Muscle of back (tissue), 3 donors: ENCODE measurements at regions not wholly inside any gene's neighbourhood (a gene's known extent, or its start where the extent isn't known, plus 50 kb on each side); places are given as distances from the start of the nearest gene placed in this dataset.

Experiments
- DNase-seq, 3 donors: peaks; one replicate each; pipeline versions ENCODE4 v3.0.0 to v3.0.0-alpha.2; 2013

DNA sequence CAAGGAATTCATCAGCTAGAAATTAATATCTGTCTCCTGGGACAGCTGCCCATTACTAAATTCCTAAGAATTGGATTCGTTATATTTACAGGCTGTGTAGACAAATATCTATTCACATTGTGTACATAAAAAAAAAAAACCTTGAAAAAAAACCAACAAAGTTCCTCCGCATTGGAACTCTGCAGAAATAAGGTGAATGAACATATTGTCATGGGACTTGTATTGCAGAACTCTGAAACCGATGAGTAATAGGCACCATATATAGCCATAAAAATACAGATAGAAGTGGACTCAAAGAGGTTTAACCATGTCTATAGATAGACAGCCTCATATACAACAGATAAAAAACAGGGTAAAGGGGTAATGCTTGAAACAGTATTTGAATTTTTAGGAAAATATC, 909.9 kb upstream of the CHAC2 start:
- no peak for DNase-seq

DNA sequence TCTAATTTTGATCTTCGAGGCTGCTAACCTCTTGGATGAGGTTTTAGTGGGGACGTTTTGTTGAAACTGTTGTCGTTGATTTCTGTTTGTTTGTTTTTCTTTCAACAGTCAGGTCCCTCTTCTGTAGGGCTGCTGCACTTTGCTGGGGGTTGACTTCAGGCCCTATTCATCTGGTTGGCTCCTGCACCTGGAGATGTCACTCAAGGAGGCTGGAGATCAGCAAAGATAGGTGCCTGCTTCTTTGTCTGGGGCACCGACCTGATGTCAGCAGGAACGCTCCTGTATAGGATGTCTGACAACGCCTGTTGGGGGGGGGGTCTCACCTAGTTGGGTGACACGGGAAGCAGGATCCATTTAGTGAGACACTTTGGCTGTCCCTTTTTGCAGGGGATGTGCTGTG, 915.6 kb upstream of the CHAC2 start:
- no peak for DNase-seq

DNA sequence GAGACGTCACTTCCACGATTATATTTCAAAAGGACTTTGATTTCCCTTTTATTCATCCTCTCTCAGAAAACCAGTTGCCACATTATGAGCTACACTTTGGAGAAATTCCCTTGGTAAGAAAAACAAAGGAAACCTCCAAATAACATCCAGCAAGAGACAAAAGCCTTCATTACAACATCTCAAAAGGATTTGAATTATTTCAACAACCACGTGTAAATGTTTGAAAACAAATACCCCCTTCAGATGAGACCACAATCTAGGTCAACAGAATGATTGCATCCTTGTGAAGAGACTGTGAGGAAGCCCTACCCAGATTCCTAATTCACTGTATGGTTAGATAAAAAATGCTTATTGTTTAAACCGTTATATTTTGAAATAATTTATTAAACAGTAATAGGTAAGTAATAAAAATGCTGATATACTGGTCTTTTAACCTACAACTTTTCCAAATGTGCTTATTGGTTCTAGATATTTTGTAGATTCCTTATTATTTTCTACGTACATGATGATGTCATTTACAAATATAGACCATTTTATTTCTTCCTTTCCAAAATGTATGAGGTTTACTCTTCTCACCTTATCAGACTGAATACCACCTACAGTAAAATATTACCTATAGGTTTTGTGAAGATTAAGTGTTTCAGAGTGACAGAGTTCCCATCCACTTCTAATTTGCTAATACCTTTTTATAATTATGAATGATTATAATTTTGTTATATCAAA, 922.7 kb upstream of the CHAC2 start:
- DNase-seq = no peak

DNA sequence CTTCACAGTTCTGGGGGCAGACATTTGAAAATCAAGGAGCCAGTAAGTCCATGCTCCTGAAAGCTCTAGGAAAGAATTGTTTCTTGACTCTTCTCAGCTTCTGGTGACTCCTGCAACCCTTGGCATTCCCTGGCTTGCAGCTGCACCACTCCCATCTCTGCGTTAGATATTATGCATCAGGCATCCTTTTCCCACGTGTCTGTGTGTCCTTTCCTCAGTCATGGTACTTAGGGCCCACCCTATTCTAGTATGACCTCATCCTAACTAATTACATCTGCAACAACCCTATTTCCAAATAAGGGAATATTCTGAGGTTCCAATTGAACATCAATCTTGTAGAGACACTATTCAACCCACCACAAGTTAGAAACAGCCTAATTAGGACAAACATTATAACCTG, 931.7 kb upstream of the CHAC2 start:
- DNase-seq = no peak

DNA sequence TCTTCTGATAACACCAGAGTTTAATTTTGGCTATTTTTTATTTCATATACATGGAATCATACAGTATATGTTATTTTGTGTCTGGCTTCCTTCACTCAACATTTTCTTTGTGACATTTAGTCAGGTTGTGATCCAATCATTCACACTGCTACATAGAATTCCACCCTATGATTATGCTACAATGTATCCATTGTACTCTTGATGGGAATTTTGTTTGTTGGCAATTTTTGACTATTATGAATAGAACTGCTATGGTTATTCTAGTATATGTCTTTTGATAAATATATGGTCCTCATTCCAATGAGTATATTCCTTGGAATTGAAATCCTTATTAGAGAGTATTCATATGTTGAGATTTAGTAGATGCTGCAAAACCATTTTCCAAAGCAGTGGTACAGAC, 936.4 kb upstream of the CHAC2 start:
- no peak for DNase-seq

GRCh38 chr2:52828112-52828511, 939.5 kb upstream of the CHAC2 start:
- DNase-seq = no peak

DNA sequence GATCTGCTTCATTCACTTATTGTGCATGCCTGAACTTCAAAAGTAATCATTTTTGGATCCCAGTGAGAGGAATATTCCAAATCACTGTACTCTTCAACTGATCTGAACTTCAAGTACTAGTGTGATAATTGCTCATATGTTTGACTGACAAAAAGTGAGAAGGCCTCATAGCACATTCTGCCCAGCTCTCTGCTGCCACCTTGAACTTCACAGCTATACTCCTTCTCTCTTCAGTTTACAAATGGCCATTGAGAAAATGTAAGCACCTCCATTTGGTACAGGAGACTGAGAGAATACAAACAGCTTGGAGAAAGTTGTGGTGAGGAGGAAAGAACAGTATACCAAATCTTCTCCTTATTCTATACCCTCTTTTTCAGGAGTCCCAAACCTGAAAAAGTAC, 946.0 kb upstream of the CHAC2 start:
- DNase-seq = no peak

DNA sequence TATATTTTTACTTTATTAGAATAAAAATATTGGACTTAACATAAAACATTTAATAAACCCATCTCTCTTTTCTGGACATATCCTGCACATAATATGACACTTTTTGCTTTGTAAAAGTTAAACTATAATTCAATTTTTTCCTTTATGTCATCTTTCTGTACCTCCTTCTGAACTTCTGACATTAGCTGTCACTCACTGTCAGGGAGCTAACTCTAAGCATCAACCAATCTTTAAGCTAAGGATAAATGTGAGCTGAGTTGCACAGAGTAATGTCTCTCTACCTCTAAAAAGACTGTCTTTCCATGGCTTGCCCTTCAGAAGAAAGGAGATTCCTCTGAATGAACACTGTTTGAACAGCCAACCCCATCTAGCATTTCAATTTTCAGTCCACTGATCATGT, 948.6 kb upstream of the CHAC2 start:
- no peak for DNase-seq

GRCh38 chr2:52810460-52810859, 957.1 kb upstream of the CHAC2 start:
- peak; percentile 2 to 22 (median 4) for DNase-seq

DNA sequence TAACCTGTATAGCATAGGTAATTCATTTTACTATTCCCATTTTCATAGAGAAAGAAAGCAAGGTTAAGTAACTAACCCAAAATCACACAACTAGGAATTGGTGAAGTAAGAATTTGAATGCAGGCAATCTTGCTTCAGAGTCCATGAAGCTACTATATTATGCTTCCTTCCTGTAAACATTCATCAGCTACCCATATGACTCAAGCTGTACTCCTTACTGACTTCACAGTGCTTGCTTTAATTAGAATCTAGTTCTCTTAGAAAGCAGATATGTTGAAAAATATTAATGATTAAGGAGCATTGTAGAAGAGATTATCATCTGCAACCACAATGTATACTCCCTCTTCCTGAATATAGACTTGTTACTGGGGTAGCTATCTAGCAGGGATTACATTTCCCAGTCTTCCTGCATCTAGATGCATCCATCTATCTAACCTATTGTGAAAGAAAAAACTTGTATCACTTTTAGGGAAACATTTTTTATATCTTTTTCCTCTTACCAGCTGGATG, 961.6 kb upstream of the CHAC2 start:
- DNase-seq = no peak

DNA sequence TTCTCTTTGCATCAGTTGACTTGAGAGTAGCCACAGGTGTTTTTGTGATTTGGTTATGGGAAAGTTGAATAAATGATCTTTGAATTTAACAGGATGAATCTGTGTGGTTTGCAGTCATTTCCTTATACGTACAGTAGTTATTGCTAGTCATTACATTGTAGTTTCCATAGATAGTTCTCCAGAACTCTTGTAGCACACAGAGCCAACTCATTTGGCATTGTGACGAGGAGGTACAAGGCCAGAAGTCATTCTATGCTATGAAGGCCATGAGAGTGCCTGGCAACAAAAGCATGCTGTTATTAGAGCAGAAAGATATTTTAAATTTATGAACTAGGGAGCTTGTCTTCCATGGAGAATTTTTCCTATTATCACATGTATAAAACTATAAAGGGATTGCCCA, 973.0 kb upstream of the CHAC2 start:
- DNase-seq = peak; percentile 0 to 52 (median 46)

GRCh38 chr2:52779446-52779845, 988.2 kb upstream of the CHAC2 start:
- no peak for DNase-seq

DNA sequence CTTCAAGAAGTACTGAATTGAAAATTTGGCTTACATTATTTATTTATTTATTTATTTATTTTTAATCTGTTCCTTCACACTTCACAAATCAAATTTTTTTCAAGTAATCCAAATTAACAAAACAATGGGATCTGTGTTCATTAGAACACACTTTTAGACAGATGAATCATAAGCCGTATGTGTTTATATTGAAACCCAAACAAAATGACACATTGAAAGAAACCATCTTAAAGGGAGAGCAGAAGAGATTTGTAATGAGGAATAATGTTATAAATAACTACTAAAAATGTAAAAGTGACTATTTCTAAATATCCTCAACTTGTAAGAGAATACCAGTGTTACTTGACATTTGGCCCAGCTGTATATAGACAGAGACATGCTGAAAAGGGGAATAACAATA, 991.0 kb upstream of the CHAC2 start:
- no peak for DNase-seq

DNA sequence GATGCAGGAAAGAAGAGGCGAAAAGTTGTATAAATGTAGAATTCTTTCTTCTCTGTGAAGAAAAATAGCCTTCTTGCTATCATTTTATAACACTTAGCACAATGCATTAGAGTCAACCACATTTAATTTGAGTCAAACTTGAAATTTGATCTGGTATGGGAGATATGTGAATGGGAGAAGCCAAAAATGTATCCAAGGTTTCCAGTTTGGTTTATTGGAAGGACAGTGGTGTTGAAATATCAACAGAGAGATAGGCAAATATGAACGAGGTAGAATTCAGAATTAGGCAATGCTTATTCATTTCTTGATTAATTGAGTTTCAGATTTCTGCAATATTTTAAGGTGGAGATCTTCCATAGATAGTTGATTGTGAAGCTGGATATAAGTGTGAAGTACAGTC, 991.9 kb upstream of the CHAC2 start:
- DNase-seq = no peak

DNA sequence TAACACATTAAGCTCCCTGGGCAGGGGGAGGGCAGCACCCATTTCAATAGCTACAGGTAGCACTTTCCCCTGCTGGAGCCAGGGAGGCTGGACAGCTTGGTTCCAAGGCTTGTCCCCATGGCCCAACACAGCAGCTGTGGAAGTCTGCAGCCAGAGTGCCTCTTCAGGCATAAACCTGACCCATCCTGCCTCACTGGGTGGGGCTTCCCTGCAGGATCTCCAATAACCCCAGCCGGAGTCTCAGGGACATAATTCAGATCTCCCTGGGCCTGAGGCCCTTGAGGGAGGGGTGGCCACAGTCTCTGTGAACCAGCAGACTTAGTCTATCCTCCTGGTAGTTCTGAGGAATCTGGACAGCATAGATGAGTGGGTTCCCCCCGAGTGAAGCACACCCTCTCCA, 1001.9 kb upstream of the CHAC2 start:
- DNase-seq = no peak

DNA sequence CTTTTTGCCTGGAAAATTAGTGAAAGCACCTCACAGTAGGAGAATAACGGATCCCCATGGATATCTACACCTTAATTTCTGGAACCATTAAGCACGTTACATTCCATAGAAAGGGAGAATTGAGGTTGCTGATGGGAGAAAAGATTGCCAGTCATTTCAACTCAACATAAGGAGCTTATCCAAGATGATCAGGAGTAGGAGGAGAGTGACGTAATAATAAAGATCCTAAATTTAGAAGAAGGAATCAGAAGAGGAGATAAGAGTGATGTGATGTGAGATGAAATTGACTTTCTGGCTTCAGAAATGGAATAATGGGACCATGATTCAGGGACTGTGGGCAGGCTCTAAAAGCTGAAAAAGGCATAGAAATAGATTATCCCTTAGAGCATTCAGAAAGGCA, 1017.8 kb upstream of the CHAC2 start:
- no peak for DNase-seq

GRCh38 chr2:52745144-52745543, 1022.5 kb upstream of the CHAC2 start:
- no peak for DNase-seq

GRCh38 chr2:52732849-52733395, 1034.7 kb upstream of the CHAC2 start:
- DNase-seq = no peak

DNA sequence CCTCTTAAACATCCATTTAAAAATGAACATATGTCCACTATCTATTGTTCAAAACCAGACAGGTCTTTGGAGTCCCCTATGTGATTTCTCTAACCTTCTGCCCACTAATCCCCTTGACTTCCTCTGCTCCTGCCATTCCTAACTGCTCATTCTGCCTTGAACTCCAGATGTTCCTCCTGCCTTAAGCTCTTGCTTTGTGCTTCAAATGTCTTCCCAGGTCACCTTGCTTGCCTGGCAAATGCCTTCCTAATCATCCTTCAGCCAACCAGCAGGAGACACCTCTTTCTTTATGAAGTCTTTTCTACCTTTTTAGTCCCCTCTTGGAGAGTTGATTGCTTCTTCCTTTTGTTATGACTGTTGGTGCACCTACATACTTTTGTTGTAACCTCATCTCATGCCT, 1043.0 kb upstream of the CHAC2 start:
- DNase-seq = no peak

DNA sequence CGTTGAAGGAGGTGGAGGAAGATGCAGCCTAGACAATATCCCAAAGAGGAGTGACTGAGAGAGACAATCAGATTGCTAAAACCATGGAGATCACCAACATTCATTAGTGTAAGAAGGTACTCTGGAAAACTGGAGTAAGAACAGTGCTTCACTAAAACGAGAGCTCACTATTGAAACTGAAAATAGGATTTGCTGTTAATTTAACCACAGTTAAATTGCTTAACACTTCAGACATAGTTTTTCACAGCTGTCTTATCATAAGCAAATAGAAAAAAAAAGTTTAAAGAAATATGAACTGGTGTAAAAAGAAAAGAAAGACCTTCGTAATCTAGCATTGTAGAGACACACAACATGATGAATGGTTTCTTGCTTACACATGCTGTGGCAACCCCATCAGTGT, 1049.8 kb upstream of the CHAC2 start:
- DNase-seq = no peak

GRCh38 chr2:52710810-52711618, 1056.6 kb upstream of the CHAC2 start:
- DNase-seq = no peak

GRCh38 chr2:52704251-52704650, 1063.4 kb upstream of the CHAC2 start:
- DNase-seq = no peak

DNA sequence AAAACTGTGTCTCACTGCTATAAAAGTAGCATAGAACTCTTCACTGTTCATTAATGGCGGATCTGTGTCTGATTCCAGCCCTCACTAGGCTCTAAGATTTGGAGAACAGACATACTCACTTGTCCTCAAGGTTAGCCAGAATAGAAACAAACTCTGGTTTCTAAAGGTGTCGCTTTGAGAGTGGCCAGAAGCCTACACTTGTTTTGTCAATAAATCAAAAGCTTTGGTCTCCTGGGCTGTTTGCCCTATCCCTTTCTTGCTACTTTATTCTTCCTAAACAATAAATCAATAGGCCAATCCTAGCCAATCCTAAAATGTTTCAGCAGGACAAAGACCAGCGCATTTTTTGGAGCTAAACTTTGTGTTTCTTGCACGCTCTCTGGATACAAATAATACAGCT, 1064.6 kb upstream of the CHAC2 start:
- DNase-seq = no peak
